Smooth muscle cell (in vitro differentiated cells): ENCODE measurements at regions not wholly inside any gene's neighbourhood (a gene's known extent, or its start where the extent isn't known, plus 50 kb on each side); places are given as distances from the start of the nearest gene placed in this dataset.
A peak's percentile ranks its signal among the peaks of the same experiment; 100 is the strongest.

Experiments
- DNase-seq: peaks from one replicate; lab custom pipeline; 2025; ENCODE audit not compliant: unreplicated experiment; lab: John Stamatoyannopoulos, UW
- H2AFZ ChIP-seq: fragments of 200-600 bp; sonication (generic); 2 replicates; pipeline ENCODE4 v1.6.0; 2016; ENCODE audit warnings: antibody characterized with exemption, low read depth, mild to moderate bottlenecking
- H3F3A ChIP-seq: fragments of 200-600 bp; sonication (generic); 2 replicates; pipeline ENCODE4 v1.6.0; 2017; ENCODE audit warnings: antibody characterized with exemption, low read depth
- H3K27ac ChIP-seq: fragments of 200-600 bp; sonication (generic); 2 replicates; pipeline ENCODE4 v1.5.1; 2016; ENCODE audit warnings: low read depth, mild to moderate bottlenecking
- H3K27me3 ChIP-seq: fragments of 200-600 bp; sonication (generic); 2 replicates; pipeline ENCODE4 v1.6.1; 2016; ENCODE audit warnings: low read depth, mild to moderate bottlenecking
- H3K36me3 ChIP-seq: fragments of 200-600 bp; sonication (generic); 2 replicates; pipeline ENCODE4 v1.5.1; 2016; ENCODE audit warnings: low read depth
- H3K4me1 ChIP-seq: fragments of 200-600 bp; sonication (generic); 2 replicates; pipeline ENCODE4 v1.5.1; 2016; ENCODE audit warnings: low read depth
- H3K4me2 ChIP-seq: fragments of 200-600 bp; sonication (generic); 2 replicates; pipeline ENCODE4 v1.6.0; 2016; ENCODE audit warnings: mild to moderate bottlenecking
- H3K4me3 ChIP-seq: fragments of 200-600 bp; sonication (generic); 2 replicates; pipeline ENCODE4 v1.5.1; 2016; ENCODE audit warnings: mild to moderate bottlenecking
- H3K79me2 ChIP-seq: fragments of 200-600 bp; sonication (generic); 2 replicates; pipeline ENCODE4 v1.6.0; 2016; ENCODE audit warnings: low read depth, mild to moderate bottlenecking
- H3K9ac ChIP-seq: fragments of 200-600 bp; sonication (generic); 2 replicates; pipeline ENCODE4 v1.6.0; 2016; ENCODE audit warnings: low read depth
- H3K9me3 ChIP-seq: fragments of 200-600 bp; sonication (generic); replicated peaks from 2 replicates; pipeline ENCODE4 v1.5.1; 2016; ENCODE audit warnings: low read depth
- H4K20me1 ChIP-seq: fragments of 200-600 bp; sonication (generic); 2 replicates; pipeline ENCODE4 v1.6.0; 2016; ENCODE audit warnings: low read depth
- CTCF ChIP-seq: fragments of 200-600 bp; sonication (generic); IDR thresholded peaks from 2 replicates; pipeline ENCODE4 v1.5.1; 2017; ENCODE audit warnings: borderline replicate concordance, mild to moderate bottlenecking, antibody characterized with exemption; ENCODE audit not compliant: insufficient read depth, poor library complexity, severe bottlenecking
- WGBS: methylation state at CpG from one replicate; pipeline ENCODE4 v1.1.7; 2016; ENCODE audit warnings: low lambda C conversion rate; 5-methylcytosine and 5-hydroxymethylcytosine counted together

- Histone ChIP-seq H3K27me3 (no peaks in the 10 kb centered on the region), H3K4me3 (no peak overlapping the region), H4K20me1 (no peaks in the 10 kb centered on the region), H3K79me2 (no peaks in the 10 kb centered on the region), H3K9ac (no peak overlapping the region), H3K9me3 (no peaks in the 10 kb centered on the region), H3K36me3 (no peaks in the 10 kb centered on the region), H3K27ac (peak overlapping the region; percentile 71), H3K4me1 (peaks cover 16% of the 10 kb centered on the region), H3K4me2 (peak overlapping the region; percentile 66), H3F3A (no peaks in the 10 kb centered on the region), H2AFZ (no peak overlapping the region)
- DNase-seq: no peak
- TF ChIP-seq CTCF: no peak
- WGBS: 88% methylated on average over 5 of the region's 5 CpGs
Measured at GRCh38 chr1:222995620-222996309, 147.3 kb downstream of the TLR5 start.

DNA sequence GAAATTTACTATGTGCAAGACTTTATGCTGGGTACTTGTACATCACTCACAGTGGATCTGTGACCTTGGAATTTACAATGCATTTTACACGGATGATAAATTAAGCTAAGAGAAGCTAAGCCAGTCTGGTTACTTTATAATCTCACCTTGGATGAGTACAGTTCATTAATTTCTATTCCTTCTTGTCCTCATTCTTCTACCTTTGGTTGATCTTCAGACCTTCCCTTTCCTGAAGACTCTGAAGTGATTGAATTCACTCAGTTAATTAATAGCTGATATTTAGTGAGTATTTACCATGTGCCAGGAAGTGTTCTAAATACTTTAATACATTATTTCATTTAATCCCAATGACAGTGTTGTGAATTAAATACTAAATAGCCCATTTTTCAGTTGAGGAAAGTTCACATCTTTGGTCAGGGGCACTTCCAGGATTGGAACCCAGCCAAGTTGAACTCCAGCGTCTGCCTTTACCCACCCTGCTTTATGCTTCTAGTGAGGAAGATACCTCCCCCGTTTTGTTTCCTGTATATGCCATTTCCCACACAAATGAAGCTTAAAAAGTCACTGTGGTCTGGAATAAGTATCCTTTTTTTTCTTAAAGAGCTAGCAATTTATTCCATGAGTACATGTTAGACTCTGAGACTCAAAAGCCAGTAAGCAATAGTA, 146.6 kb downstream of the TLR5 start:
- no peak for DNase-seq
- peak overlapping the region; percentile 7 for H3K4me2 ChIP-seq
- H3K27ac ChIP-seq: no peak overlapping the region
- H3K36me3 ChIP-seq: no peaks in the 10 kb centered on the region
- peaks cover 17% of the 10 kb centered on the region for H3K4me1 ChIP-seq
- no peak overlapping the region for H3K9ac ChIP-seq
- no peak for TF ChIP-seq CTCF
- no peaks in the 10 kb centered on the region for H3F3A ChIP-seq
- H3K4me3 ChIP-seq: no peak overlapping the region
- no peak overlapping the region for H2AFZ ChIP-seq
- H3K27me3 ChIP-seq: no peaks in the 10 kb centered on the region
- H3K79me2 ChIP-seq: no peaks in the 10 kb centered on the region
- 33% methylated on average over 3 of the region's 3 CpGs for WGBS
- no peaks in the 10 kb centered on the region for H4K20me1 ChIP-seq
- no peaks in the 10 kb centered on the region for H3K9me3 ChIP-seq

DNA sequence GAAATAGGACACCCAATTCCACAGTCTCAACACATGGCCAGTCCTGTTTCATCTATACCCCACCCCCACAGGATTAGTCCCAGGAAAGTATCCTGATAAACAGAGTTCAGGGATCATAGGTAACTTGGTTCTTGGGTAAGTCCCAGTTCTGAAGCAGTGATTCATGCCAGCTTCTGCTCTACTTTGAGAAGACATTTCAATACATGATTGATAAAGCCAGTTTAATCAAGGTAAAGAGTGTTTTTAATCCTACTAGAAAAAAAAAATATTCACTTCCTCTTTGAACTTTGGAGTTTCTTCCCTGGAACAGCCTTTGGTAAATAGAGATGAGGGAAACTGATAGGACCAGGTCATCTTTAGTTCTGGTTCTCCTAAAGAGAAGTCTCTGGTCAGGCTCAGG, 142.4 kb downstream of the TLR5 start:
- no peaks in the 10 kb centered on the region for H4K20me1 ChIP-seq
- no peaks in the 10 kb centered on the region for H3F3A ChIP-seq
- no peak overlapping the region for H3K4me3 ChIP-seq
- H3K4me1 ChIP-seq: peaks cover 7% of the 10 kb centered on the region
- H3K9me3 ChIP-seq: no peaks in the 10 kb centered on the region
- H3K27me3 ChIP-seq: no peaks in the 10 kb centered on the region
- H3K9ac ChIP-seq: no peak overlapping the region
- TF ChIP-seq CTCF: no peak
- no peak for DNase-seq
- H3K27ac ChIP-seq: no peak overlapping the region
- H2AFZ ChIP-seq: no peak overlapping the region
- no peaks in the 10 kb centered on the region for H3K79me2 ChIP-seq
- no peaks in the 10 kb centered on the region for H3K36me3 ChIP-seq
- no peak overlapping the region for H3K4me2 ChIP-seq
